Ishikawa (cell line): ENCODE measurements at regions not wholly inside any gene's neighbourhood (a gene's known extent, or its start where the extent isn't known, plus 50 kb on each side); places are given as distances from the start of the nearest gene placed in this dataset.

ENCODE experiments used
- CEBPB ChIP-seq: IDR thresholded peaks from 2 replicates; pipeline ENCODE4 v1.6.1; 2012
- CREB1 ChIP-seq: IDR thresholded peaks from 2 replicates; pipeline ENCODE4 v1.6.1; 2012; ENCODE audit warnings: low read depth
- EGR1 ChIP-seq: IDR thresholded peaks from 2 replicates; pipeline ENCODE4 v1.6.1; 2012
- EP300 ChIP-seq: IDR thresholded peaks from 2 replicates; pipeline ENCODE4 v1.6.1; 2012; ENCODE audit warnings: borderline replicate concordance
- FOXM1 ChIP-seq: IDR thresholded peaks from 2 replicates; pipeline ENCODE4 v1.6.1; 2012; ENCODE audit warnings: low read depth, borderline replicate concordance
- MAX ChIP-seq: IDR thresholded peaks from 2 replicates; pipeline ENCODE4 v1.6.1; 2012
- NFIC ChIP-seq: IDR thresholded peaks from 2 replicates; pipeline ENCODE4 v1.6.1; 2012
- RAD21 ChIP-seq: IDR thresholded peaks from 2 replicates; pipeline ENCODE4 v1.6.1; 2012; ENCODE audit warnings: low read depth
- REST ChIP-seq: IDR thresholded peaks from 2 replicates; pipeline ENCODE4 v1.6.1; 2012; ENCODE audit warnings: low read depth, mild to moderate bottlenecking
- TAF1 ChIP-seq: IDR thresholded peaks from 2 replicates; pipeline ENCODE4 v1.6.1; 2012; ENCODE audit warnings: low read depth, mild to moderate bottlenecking
- TCF12 ChIP-seq: IDR thresholded peaks from 2 replicates; pipeline ENCODE4 v1.6.1; 2012; ENCODE audit warnings: low read depth
- TEAD4 ChIP-seq: IDR thresholded peaks from 2 replicates; pipeline ENCODE4 v1.6.1; 2012
- USF1 ChIP-seq: IDR thresholded peaks from 2 replicates; pipeline ENCODE4 v1.6.1; 2012
- YY1 ChIP-seq: IDR thresholded peaks from 2 replicates; pipeline ENCODE4 v1.6.1; 2012; ENCODE audit warnings: low read depth
- ZBTB7A ChIP-seq: IDR thresholded peaks from 2 replicates; pipeline ENCODE4 v1.6.1; 2012; ENCODE audit warnings: low read depth

DNA sequence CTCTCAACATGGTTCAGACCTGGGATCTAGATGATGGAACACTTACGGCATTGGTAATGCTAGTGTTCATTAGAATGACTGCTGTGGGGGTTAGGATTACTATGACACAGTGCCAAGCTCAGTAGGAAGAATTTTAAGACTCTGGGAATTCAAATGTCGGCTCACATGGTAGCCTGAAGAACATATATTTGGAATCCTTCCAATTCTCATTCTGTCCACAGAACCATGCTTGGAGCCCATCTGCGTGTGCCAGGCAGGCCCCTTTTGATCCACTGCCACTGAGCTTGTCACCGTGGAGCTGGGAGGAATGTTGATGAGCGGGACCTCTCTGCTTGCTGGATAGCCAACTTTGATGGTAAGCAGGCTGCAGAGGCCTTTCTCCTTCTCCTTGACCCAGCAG, 322.0 kb upstream of the SOX11 start:
- TF ChIP-seq TEAD4 (no peak), TAF1 (no peak), MAX (no peak), YY1 (no peak)

GRCh38 chr2:5372141-5372540, 320.0 kb upstream of the SOX11 start:
- TF ChIP-seq USF1 (no peak), EGR1 (no peak), FOXM1 (no peak), EP300 (no peak), CREB1 (no peak), ZBTB7A (no peak), YY1 (no peak), CEBPB (no peak), TAF1 (no peak), REST (no peak)

DNA sequence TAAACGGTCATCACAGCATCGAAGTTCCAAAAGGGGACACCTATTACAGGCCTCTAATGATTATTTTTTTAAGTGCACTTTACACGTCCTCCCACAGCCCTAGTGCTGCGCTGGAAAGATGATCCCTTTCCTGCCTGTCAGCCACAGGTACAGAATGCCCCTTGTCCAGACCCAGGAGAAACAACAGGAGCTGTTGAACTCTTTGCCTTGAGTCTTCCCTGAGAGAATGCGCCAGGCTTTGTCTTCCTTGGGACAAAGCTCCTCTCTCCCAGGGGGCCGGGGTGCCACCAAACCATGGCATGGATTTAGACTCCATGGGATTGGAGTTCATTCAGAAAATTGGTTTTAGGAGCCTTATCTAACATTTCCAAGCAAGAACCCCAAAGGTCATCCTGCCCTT, 319.0 kb upstream of the SOX11 start:
- TF ChIP-seq EGR1 (no peak), TAF1 (no peak), EP300 (no peak), MAX (no peak), CREB1 (no peak), CEBPB (no peak), TCF12 (no peak), USF1 (no peak)

DNA sequence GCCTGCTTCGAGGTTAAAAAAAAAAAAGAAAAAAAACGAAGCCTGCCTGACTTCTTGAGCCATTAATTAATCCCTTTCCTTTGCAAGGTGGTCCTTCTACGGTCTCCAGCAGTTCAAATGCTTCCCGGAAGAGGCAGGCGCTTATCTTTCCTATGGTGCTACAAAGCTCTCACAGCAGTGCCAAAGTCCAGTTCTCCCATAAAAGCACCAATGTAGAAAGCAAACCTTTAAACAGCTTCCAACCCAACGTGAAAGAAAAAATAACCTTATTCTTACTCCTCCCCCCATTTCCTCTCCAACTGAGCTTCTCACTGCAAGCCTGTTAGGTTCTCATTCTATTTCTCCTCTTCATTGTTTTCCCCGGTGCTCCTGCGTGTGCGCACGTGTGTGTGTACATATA, 317.4 kb upstream of the SOX11 start:
- TF ChIP-seq EP300 (no peak), YY1 (no peak), MAX (no peak), ZBTB7A (no peak), NFIC (no peak), EGR1 (no peak), TEAD4 (no peak), FOXM1 (no peak), USF1 (no peak), CEBPB (no peak), RAD21 (no peak), TCF12 (no peak), CREB1 (no peak)

DNA sequence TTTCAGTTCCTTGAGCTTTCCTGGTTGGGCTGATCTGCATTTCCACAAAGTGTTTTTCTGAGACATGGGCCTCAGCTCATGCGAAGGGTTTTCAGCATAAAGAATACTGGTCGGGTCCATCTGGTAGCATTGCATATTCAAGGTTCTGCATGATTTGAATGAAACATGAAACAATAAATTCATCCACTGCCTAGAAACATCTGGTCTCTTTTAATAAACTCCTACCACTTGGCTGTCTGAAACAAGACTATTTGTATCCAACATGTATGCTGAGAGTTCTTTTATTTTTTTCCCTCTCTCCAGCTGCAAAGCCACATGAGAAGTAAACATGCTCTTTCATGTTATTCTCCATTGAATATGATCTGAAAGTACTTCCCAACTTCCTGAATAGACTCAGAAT, 314.9 kb upstream of the SOX11 start:
- TF ChIP-seq USF1 (no peak), TAF1 (no peak), REST (no peak), RAD21 (no peak), CEBPB (no peak), TCF12 (no peak), CREB1 (no peak), TEAD4 (no peak), EGR1 (no peak), EP300 (no peak)

DNA sequence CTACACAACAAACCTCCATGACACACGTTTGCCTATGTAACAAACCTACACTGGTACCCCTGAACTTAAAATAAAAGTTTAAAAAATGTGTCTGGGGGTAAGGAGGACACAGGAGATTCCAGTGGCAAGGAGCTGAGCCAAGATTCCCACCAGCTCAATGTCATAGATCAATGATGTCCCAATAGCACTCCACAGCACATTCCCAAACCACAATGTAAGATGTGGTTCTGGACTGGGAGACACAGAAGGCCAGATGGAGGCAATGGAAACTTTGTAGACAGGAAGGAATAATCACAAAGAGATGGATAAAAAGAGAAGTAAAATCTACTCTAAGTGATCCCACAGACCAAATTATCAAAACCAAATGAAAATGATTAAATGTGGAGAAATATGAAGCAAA, 312.4 kb upstream of the SOX11 start:
- no peak for TF ChIP-seq USF1
- no peak for TF ChIP-seq TAF1
- no peak for TF ChIP-seq YY1
- TF ChIP-seq CREB1 = no peak
- no peak for TF ChIP-seq EP300
- TF ChIP-seq RAD21 = no peak
